Body of pancreas (tissue), 4 donors: ENCODE measurements at regions not wholly inside any gene's neighbourhood (a gene's known extent, or its start where the extent isn't known, plus 50 kb on each side); places are given as distances from the start of the nearest gene placed in this dataset.

Source experiments
- ATAC-seq: fragments of 150-250 bp; one replicate; pipeline ENCODE4 v1.9.1; 2016
- DNase-seq, 4 donors: peaks; one replicate each; pipeline ENCODE4 v3.0.0-alpha.2; 2019
- H3K27ac ChIP-seq, 4 donors: fragments of 200-600 bp; sonication (generic); 1 replicate in 3 of 4; 2 replicates in 1 of 4; pipeline versions ENCODE4 v1.5.1 to v1.6.1; 2016 to 2019; ENCODE audit warnings: mild to moderate bottlenecking in 1 of 4, mixed read lengths in 1 of 4, moderate library complexity in 1 of 4
- H3K27me3 ChIP-seq, 2 donors: fragments of 200-600 bp; sonication (generic); one replicate each; pipeline ENCODE4 v1.6.0; 2016; ENCODE audit warnings: mild to moderate bottlenecking in 1 of 2
- H3K36me3 ChIP-seq, 2 donors: fragments of 200-600 bp; sonication (generic); replicated peaks in 1 of 2; 2 replicates each; pipeline ENCODE4 v1.5.1; 2016; ENCODE audit warnings: low read depth in 2 of 2; ENCODE audit not compliant: insufficient read depth in 1 of 2
- H3K4me1 ChIP-seq: fragments of 200-600 bp; sonication (generic); one replicate; pipeline ENCODE4 v1.6.0; 2016
- H3K4me3 ChIP-seq, 2 donors: fragments of 200-600 bp; sonication (generic); 1 replicate in 1 of 2; 2 replicates in 1 of 2; pipeline ENCODE4 v1.5.1; 2016 to 2019
- H3K9me3 ChIP-seq, 3 donors: fragments of 200-600 bp; sonication (generic); 1 replicate in 2 of 3; 2 replicates in 1 of 3; pipeline ENCODE4 v1.5.1; 2016
- POLR2A ChIP-seq, 3 donors: fragments of 450-650 bp; IDR thresholded peaks; one replicate each; pipeline ENCODE4 v1.6.1; 2016; ENCODE audit warnings: antibody characterized with exemption in 3 of 3, mild to moderate bottlenecking in 2 of 3
- WGBS, 2 donors: methylation state at CpG; one replicate each; pipeline ENCODE4 v1.1.5; 2017; 5-methylcytosine and 5-hydroxymethylcytosine counted together
- intact Hi-C: fragments of 100-400 bp; cut with DNase I; formaldehyde crosslinking; loops from one replicate; pipeline ENCODE4 v1.15.1; 2023
- TF ChIP-seq, protein P1 (sequence below), 7 experiments: fragments of 450-650 bp in 4 of 7; fragments of 200-600 bp in 3 of 7; sonication (generic) in 3 of 7; IDR thresholded peaks; one replicate each; pipeline ENCODE4 v1.5.1; 2016 to 2019; ENCODE audit warnings: antibody characterized with exemption in 7 of 7

DNA sequence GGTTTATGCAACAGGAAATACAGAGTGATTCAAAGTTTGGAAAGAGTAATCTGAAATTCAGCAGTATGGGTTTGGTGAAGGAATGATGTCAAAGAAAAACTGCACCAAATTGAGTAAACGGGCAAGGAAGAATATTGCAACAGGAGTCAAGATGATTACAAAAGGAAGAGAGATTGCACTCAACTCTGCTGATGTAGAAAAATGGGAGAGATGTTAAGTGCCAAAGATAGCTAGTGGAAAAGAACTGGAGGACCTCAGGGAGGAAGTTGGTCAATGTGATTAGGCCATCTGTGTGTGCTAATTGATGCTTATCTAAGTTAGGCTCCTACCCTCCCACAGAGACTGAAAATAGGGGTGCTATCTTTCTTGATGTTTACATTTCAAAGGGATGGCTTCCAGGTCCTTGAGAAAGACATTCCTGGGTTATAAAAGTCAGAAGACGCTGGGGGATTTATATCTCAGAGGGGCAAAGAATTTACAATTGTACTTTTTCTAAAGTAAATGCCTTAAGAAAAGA lies 167.4 kb upstream of the FAM47A start:
- H3K9me3 ChIP-seq: no peaks in the 10 kb centered on the region
- no peak overlapping the region for H3K4me3 ChIP-seq
- H3K27me3 ChIP-seq: no peaks in the 10 kb centered on the region
- no peaks in the 10 kb centered on the region for H3K36me3 ChIP-seq
- DNase-seq (no peak), ATAC-seq (no peak)
- WGBS, 2 donors: 49 to 53% methylated on average over 2 of the region's 2 CpGs
- H3K4me1 ChIP-seq: no peaks in the 10 kb centered on the region
- TF ChIP-seq, protein P1, sequence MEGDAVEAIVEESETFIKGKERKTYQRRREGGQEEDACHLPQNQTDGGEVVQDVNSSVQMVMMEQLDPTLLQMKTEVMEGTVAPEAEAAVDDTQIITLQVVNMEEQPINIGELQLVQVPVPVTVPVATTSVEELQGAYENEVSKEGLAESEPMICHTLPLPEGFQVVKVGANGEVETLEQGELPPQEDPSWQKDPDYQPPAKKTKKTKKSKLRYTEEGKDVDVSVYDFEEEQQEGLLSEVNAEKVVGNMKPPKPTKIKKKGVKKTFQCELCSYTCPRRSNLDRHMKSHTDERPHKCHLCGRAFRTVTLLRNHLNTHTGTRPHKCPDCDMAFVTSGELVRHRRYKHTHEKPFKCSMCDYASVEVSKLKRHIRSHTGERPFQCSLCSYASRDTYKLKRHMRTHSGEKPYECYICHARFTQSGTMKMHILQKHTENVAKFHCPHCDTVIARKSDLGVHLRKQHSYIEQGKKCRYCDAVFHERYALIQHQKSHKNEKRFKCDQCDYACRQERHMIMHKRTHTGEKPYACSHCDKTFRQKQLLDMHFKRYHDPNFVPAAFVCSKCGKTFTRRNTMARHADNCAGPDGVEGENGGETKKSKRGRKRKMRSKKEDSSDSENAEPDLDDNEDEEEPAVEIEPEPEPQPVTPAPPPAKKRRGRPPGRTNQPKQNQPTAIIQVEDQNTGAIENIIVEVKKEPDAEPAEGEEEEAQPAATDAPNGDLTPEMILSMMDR (IDR thresholded peaks at IDR 0.05): no peak
- no peak for TF ChIP-seq POLR2A (IDR thresholded peaks at IDR 0.05)
- no peak overlapping the region for H3K27ac ChIP-seq
- intact Hi-C loops: no loop called here

- no peaks in the 10 kb centered on the region for H3K4me1 ChIP-seq
- H3K4me3 ChIP-seq: no peak overlapping the region
- ATAC-seq (no peak), DNase-seq (no peak)
- H3K9me3 ChIP-seq: no peaks in the 10 kb centered on the region
- no peaks in the 10 kb centered on the region for H3K36me3 ChIP-seq
- 76 to 81% methylated on average over 3 to 4 of the region's 6 CpGs for WGBS, 2 donors
- H3K27ac ChIP-seq: no peak overlapping the region
- intact Hi-C loops: no loop called here
- TF ChIP-seq, protein P1 (IDR thresholded peaks at IDR 0.05): no peak
- no peak for TF ChIP-seq POLR2A (IDR thresholded peaks at IDR 0.05)
- H3K27me3 ChIP-seq: no peaks in the 10 kb centered on the region
Measured at GRCh38 chrX:34294665-34295064, 162.6 kb upstream of the FAM47A start.

DNA sequence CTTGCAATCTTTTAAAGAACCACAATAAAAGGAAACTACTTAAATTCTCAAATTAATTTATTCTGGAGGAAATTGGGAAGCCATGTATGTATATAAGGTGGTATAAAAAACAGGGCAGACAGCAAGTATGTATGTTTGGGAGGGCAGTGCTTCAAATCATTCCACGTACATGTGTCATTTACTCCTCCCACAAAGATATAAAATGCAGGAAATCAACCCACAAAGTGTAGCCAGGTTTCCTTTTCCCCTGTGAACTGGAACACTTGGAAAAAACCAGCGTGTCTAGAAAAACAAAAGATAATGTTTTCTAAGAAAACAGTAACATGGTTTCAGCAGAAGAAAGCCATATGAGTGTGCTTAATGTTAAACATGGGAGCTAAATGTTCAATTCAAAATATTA lies 156.7 kb upstream of the FAM47A start:
- TF ChIP-seq, protein P1 (IDR thresholded peaks at IDR 0.05): no peak
- no peak for TF ChIP-seq POLR2A (IDR thresholded peaks at IDR 0.05)
- intact Hi-C loops: no loop called here
- H3K4me1 ChIP-seq: no peaks in the 10 kb centered on the region
- 4 to 8% methylated on average over 2 of the region's 2 CpGs for WGBS, 2 donors
- no peaks in the 10 kb centered on the region for H3K9me3 ChIP-seq
- H3K36me3 ChIP-seq: no peaks in the 10 kb centered on the region
- ATAC-seq: no peak
- no peak overlapping the region for H3K27ac ChIP-seq
- H3K4me3 ChIP-seq: no peak overlapping the region
- no peak for DNase-seq
- peaks cover 0 to 3% of the 10 kb centered on the region in 2 donors for H3K27me3 ChIP-seq

GRCh38 chrX:34279866-34280560 lies 147.9 kb upstream of the FAM47A start:
- intact Hi-C loops: no loop called here

More at GRCh38 chrX:34279866-34280560, 147.9 kb upstream of the FAM47A start:
- no peaks in the 10 kb centered on the region for H3K4me1 ChIP-seq
- no peaks in the 10 kb centered on the region for H3K27me3 ChIP-seq
- WGBS, 2 donors: 59 to 67% methylated on average over 5 of the region's 5 CpGs
- H3K36me3 ChIP-seq: no peaks in the 10 kb centered on the region
- DNase-seq (no peak), ATAC-seq (no peak)
- TF ChIP-seq POLR2A (IDR thresholded peaks at IDR 0.05): no peak
- TF ChIP-seq, protein P1 (IDR thresholded peaks at IDR 0.05): no peak
- H3K9me3 ChIP-seq: no peaks in the 10 kb centered on the region
- no peak overlapping the region for H3K4me3 ChIP-seq
- H3K27ac ChIP-seq: no peak overlapping the region
